Stimulated activated memory B cell treated with anti-CD40 and anti-IgM and Interleukin-4, amounts not matched to agents 10 μg/mL and 1 μg/mL and 100 μg/mL, for 72 hours (primary cell): ENCODE measurements at regions not wholly inside any gene's neighbourhood (a gene's known extent, or its start where the extent isn't known, plus 50 kb on each side); places are given as distances from the start of the nearest gene placed in this dataset.

Experiments used
- ATAC-seq: fragments of 150-1000 bp; cut with Tn5 transposase; 2 replicates; pipeline ENCODE4 v1.10.0; 2021
- H3K27ac Mint-ChIP-seq: one replicate; pipeline ENCODE4 v1.8.0; 2022; ENCODE audit warnings: mild to moderate bottlenecking, mixed read lengths
- H3K27me3 Mint-ChIP-seq: one replicate; pipeline ENCODE4 v1.8.0; 2022; ENCODE audit warnings: mixed read lengths
- H3K36me3 Mint-ChIP-seq: one replicate; pipeline ENCODE4 v1.8.0; 2022; ENCODE audit warnings: mixed read lengths
- H3K4me1 Mint-ChIP-seq: one replicate; pipeline ENCODE4 v1.8.0; 2022; ENCODE audit warnings: mixed read lengths
- H3K4me3 Mint-ChIP-seq: one replicate; pipeline ENCODE4 v1.8.0; 2022; ENCODE audit warnings: mild to moderate bottlenecking, moderate library complexity, mixed read lengths
- H3K9me3 Mint-ChIP-seq: one replicate; pipeline ENCODE4 v1.8.0; 2022; ENCODE audit warnings: mixed read lengths

DNA sequence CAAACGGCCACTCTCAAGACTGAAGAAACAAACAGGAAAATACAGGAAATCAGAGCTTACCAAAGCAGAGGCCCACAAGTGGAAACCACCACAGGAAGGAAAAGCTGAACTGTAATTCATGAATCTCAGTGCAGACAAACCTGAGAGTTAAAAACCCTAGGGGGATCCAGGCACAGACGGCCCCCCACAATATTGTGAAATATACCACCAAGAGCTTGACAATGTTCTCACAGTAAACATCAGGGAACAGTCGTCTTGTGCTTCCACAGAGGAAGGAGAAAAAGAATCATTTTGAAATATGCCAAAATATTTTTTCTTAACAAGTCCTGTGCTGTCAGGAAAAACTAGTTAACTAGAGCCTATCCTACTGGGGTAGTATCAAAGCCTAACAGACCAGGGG is 68.2 kb upstream of the NRG3 start:
- Mint-ChIP-seq H3K36me3 (no peaks in the 10 kb centered on the region), H3K9me3 (peaks cover 12% of the 10 kb centered on the region), H3K27ac (no peak overlapping the region)

DNA sequence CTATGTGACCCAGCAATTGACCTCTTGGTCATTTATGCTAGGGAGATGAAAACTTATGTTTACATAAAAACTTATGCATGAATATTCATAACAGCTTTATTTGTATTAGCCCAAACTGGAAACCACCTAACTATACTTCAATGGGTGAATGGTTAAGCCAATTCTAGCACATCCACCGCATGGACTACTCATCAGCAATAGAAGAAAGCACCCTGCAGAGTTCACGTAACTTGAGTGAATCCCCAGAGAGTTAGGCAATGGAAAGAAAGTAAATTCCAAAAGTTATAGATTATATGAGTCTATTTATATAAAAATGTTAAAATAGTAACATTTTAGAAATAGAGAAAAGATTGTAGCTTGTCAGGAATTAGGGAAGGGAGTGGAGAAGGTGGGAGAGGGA is 60.2 kb upstream of the NRG3 start:
- ATAC-seq: no peak
- Mint-ChIP-seq H3K4me3 (no peak overlapping the region), H3K4me1 (no peaks in the 10 kb centered on the region), H3K36me3 (no peaks in the 10 kb centered on the region), H3K9me3 (peaks cover 9% of the 10 kb centered on the region), H3K27ac (no peak overlapping the region), H3K27me3 (no peaks in the 10 kb centered on the region)

More for the DNA sequence above, 68.2 kb upstream of the NRG3 start:
- H3K4me1 Mint-ChIP-seq: no peaks in the 10 kb centered on the region
- H3K27me3 Mint-ChIP-seq: no peaks in the 10 kb centered on the region
- H3K4me3 Mint-ChIP-seq: no peak overlapping the region
- ATAC-seq: no peak

DNA sequence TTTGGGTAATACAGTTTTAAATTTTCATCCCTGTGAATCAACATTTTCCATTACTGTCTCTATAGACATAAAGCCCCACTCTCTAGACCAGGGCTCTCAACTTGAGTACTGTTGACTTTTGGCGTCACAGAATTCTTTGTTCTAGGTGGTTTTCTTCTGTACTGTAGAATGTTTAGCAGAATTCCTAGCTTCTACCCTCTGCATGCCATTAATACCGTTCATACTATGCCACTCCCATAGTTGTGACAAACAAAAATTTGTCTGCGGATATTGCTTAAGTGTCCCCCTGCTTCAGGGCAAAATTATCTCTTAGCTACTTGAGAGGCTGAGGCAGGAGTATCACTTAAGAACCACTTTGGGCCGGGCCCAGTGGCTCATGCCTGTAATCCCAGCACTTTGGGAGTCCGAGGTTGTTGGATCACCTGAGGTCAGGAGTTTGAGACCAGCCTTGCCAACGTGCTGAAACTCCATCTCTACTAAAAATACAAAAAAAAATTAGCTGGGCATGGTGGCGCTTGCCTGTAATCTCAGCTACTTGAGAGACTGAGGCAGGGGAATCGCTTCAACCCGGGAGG is 57.3 kb upstream of the NRG3 start:
- no peaks in the 10 kb centered on the region for H3K4me1 Mint-ChIP-seq
- ATAC-seq: no peak
- no peak overlapping the region for H3K4me3 Mint-ChIP-seq
- H3K27me3 Mint-ChIP-seq: no peaks in the 10 kb centered on the region
- H3K36me3 Mint-ChIP-seq: no peaks in the 10 kb centered on the region
- peaks cover 9% of the 10 kb centered on the region for H3K9me3 Mint-ChIP-seq
- H3K27ac Mint-ChIP-seq: no peak overlapping the region

DNA sequence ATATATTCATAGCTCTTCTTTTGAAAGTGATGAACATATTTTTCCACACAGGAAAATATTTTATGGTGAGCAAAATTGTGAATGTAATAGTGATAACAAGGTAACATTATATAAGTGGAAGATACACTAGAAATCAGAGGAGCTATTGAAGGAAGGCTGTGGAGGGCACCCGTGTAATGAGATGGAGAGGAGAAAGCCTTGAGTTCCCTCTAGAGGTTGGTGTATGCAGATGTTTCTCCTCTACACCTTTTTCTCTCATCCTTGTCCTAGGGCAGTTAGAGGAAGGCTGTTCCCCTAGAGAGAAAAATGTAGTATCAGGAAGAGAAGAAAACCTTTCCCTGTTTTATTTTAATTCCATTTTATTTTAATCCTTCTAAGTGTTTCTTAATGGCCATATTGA is 54.6 kb upstream of the NRG3 start:
- no peak overlapping the region for H3K27ac Mint-ChIP-seq
- H3K36me3 Mint-ChIP-seq: no peaks in the 10 kb centered on the region
- no peak overlapping the region for H3K4me3 Mint-ChIP-seq
- H3K4me1 Mint-ChIP-seq: no peaks in the 10 kb centered on the region
- H3K9me3 Mint-ChIP-seq: peaks cover 12% of the 10 kb centered on the region
- H3K27me3 Mint-ChIP-seq: no peaks in the 10 kb centered on the region
- no peak for ATAC-seq
